PFSK-1 (cell line): ENCODE measurements at regions not wholly inside any gene's neighbourhood (a gene's known extent, or its start where the extent isn't known, plus 50 kb on each side); places are given as distances from the start of the nearest gene placed in this dataset.

Source experiments
- FOXP2 ChIP-seq: optimal IDR thresholded peaks from 2 replicates; pipeline ENCODE3; 2011; ENCODE audit warnings: borderline replicate concordance, control low read depth, inconsistent platforms; ENCODE audit not compliant: insufficient read depth; ENCODE audit errors: extremely low read length, extremely low read depth
- POLR2AphosphoS5 ChIP-seq: IDR thresholded peaks from 2 replicates; pipeline ENCODE4 v1.6.1; 2012; ENCODE audit warnings: low read depth, mild to moderate bottlenecking, control low read depth, low read length, moderate library complexity
- REST ChIP-seq, 2 experiments: IDR thresholded peaks; 2 replicates each; pipeline versions ENCODE4 v1.6.1 to v1.8.0; 2011 to 2012; ENCODE audit warnings: low read depth in 2 of 2, low read length in 2 of 2, control low read depth in 1 of 2, inconsistent platforms in 1 of 2, mild to moderate bottlenecking in 1 of 2, moderate library complexity in 1 of 2; ENCODE audit not compliant: insufficient read depth in 1 of 2
- SIN3A ChIP-seq: IDR thresholded peaks from 2 replicates; pipeline ENCODE4 v1.6.1; 2012; ENCODE audit warnings: mild to moderate bottlenecking, low read length, moderate library complexity, borderline replicate concordance; ENCODE audit not compliant: insufficient read depth
- TAF1 ChIP-seq: IDR thresholded peaks from 2 replicates; pipeline ENCODE4 v1.6.1; 2012; ENCODE audit warnings: low read length, control low read depth, borderline replicate concordance; ENCODE audit not compliant: insufficient read depth

- TF ChIP-seq FOXP2 (no peak), POLR2AphosphoS5 (no peak), TAF1 (no peak), SIN3A (no peak), REST (IDR thresholded peaks at IDR 0.05; ENCODE audit: insufficient read depth in 1 of 2, low read depth in 2 of 2, low read length in 2 of 2) (no peak)
Observed at GRCh38 chr20:40768105-40768504, 79.1 kb upstream of the MAFB start.

GRCh38 chr20:40769677-40770285 is 80.7 kb upstream of the MAFB start:
- no peak for TF ChIP-seq SIN3A
- TF ChIP-seq POLR2AphosphoS5, result no peak
- TF ChIP-seq FOXP2, result no peak
- TF ChIP-seq REST (IDR thresholded peaks at IDR 0.05; ENCODE audit: insufficient read depth in 1 of 2, low read depth in 2 of 2, low read length in 2 of 2), result no peak
- no peak for TF ChIP-seq TAF1

GRCh38 chr20:40770564-40771307 is 81.7 kb upstream of the MAFB start:
- TF ChIP-seq FOXP2 (no peak), POLR2AphosphoS5 (no peak), TAF1 (no peak), REST (IDR thresholded peaks at IDR 0.05; ENCODE audit: insufficient read depth in 1 of 2, low read depth in 2 of 2, low read length in 2 of 2) (no peak), SIN3A (no peak)

- TF ChIP-seq SIN3A (no peak), REST (IDR thresholded peaks at IDR 0.05; ENCODE audit: insufficient read depth in 1 of 2, low read depth in 2 of 2, low read length in 2 of 2) (no peak), TAF1 (no peak), FOXP2 (no peak), POLR2AphosphoS5 (no peak)
Observed at GRCh38 chr20:40771308-40771610, 82.2 kb upstream of the MAFB start.
